H1 (cell line): ENCODE measurements at regions not wholly inside any gene's neighbourhood (a gene's known extent, or its start where the extent isn't known, plus 50 kb on each side); places are given as distances from the start of the nearest gene placed in this dataset.

ENCODE experiments used
- CTCF ChIA-PET: fragments of 300-600 bp; sonication (Branson Sonifier 250); formaldehyde crosslinking; loops from one replicate; lab custom pipeline; 2021; ENCODE audit not compliant: partially characterized antibody; lab: Charles Lee
- POLR2A ChIA-PET: fragments of 300-600 bp; sonication (Branson Sonifier 250); formaldehyde crosslinking; loops from one replicate; lab custom pipeline; 2021; ENCODE audit warnings: inconsistent platforms; ENCODE audit not compliant: partially characterized antibody; lab: Charles Lee
- DNase-seq, 2 experiments: peaks; one replicate each; pipeline versions ENCODE4 v3.0.0 to v3.0.0-alpha.2; 2010 to 2022; ENCODE audit warnings: low spot score in 2 of 2, low read depth in 1 of 2, mixed read lengths in 1 of 2
- FAIRE-seq: peaks from 2 replicates; lab custom pipeline; 2011; peaks lifted over from hg19 to GRCh38; lab: Jason Lieb, UNC
- H2AFZ ChIP-seq: 2 replicates; pipeline ENCODE4 v1.8.1; 2012; ENCODE audit warnings: low read length, inconsistent platforms
- H2AK5ac ChIP-seq: 2 replicates; pipeline ENCODE4 v1.6.1; 2013; ENCODE audit warnings: low read depth, low read length
- H2BK120ac ChIP-seq: replicated peaks from 2 replicates; pipeline ENCODE3; 2013; ENCODE audit warnings: low read depth, low read length, inconsistent platforms
- H2BK12ac ChIP-seq: 2 replicates; pipeline ENCODE4 v1.6.1; 2013; ENCODE audit warnings: low read depth, low read length
- H2BK15ac ChIP-seq: 2 replicates; pipeline ENCODE4 v1.6.1; 2013; ENCODE audit warnings: low read length
- H2BK20ac ChIP-seq: 2 replicates; pipeline ENCODE4 v1.6.1; 2013; ENCODE audit warnings: low read length
- H2BK5ac ChIP-seq: 2 replicates; pipeline ENCODE4 v1.6.1; 2013; ENCODE audit warnings: low read depth, low read length
- H3K14ac ChIP-seq: 2 replicates; pipeline ENCODE4 v1.6.1; 2013; ENCODE audit warnings: inconsistent platforms; ENCODE audit not compliant: insufficient read length
- H3K18ac ChIP-seq: 2 replicates; pipeline ENCODE4 v1.6.1; 2013; ENCODE audit warnings: low read length; ENCODE audit errors: extremely low read depth
- H3K23ac ChIP-seq: 2 replicates; pipeline ENCODE4 v1.6.1; 2013; ENCODE audit warnings: inconsistent platforms; ENCODE audit not compliant: insufficient read length
- H3K23me2 ChIP-seq: 2 replicates; pipeline ENCODE4 v1.6.1; 2013; ENCODE audit warnings: low read depth, low read length
- H3K27ac ChIP-seq: 2 replicates; pipeline ENCODE4 v1.6.1; 2011; ENCODE audit warnings: low read depth, low read length, inconsistent platforms
- H3K27me3 ChIP-seq, 4 experiments: replicated peaks in 1 of 4; 1 replicate in 1 of 4; 2 replicates in 3 of 4; pipeline versions ENCODE4 v1.6.1 to v1.8.1; 2011 to 2013; ENCODE audit warnings: low read length in 3 of 4, mild to moderate bottlenecking in 3 of 4, inconsistent platforms in 2 of 4, mixed read lengths in 2 of 4, moderate library complexity in 1 of 4; ENCODE audit not compliant: control insufficient read depth in 3 of 4, insufficient read depth in 3 of 4; ENCODE audit errors: extremely low read depth in 1 of 4
- H3K36me3 ChIP-seq, 4 experiments: 2 replicates each; pipeline versions ENCODE4 v1.6.1 to v1.8.1; 2011 to 2013; ENCODE audit warnings: mild to moderate bottlenecking in 4 of 4, low read length in 3 of 4, moderate library complexity in 2 of 4, control low read depth in 1 of 4, inconsistent platforms in 1 of 4; ENCODE audit not compliant: insufficient read depth in 4 of 4, control insufficient read depth in 2 of 4
- H3K4ac ChIP-seq: replicated peaks from 2 replicates; pipeline ENCODE3; 2013; ENCODE audit warnings: low read length, low read depth, mixed read lengths, inconsistent platforms; ENCODE audit not compliant: insufficient read length
- H3K4me1 ChIP-seq, 4 experiments: replicated peaks in 1 of 4; 1 replicate in 1 of 4; 2 replicates in 3 of 4; pipeline versions ENCODE4 v1.6.1 to v1.8.1; 2011 to 2013; ENCODE audit warnings: low read length in 3 of 4, inconsistent platforms in 2 of 4, mixed read lengths in 1 of 4; ENCODE audit not compliant: insufficient read depth in 4 of 4, control insufficient read depth in 3 of 4
- H3K4me2 ChIP-seq, 2 experiments: 2 replicates each; pipeline versions ENCODE4 v1.6.1 to v1.8.1; 2011 to 2013; ENCODE audit warnings: low read depth in 2 of 2, low read length in 2 of 2, control low read depth in 1 of 2, inconsistent platforms in 1 of 2, mild to moderate bottlenecking in 1 of 2; ENCODE audit not compliant: insufficient read depth in 1 of 2
- H3K4me3 ChIP-seq, 4 experiments: fragments of 200-600, 300-600 bp in 1 of 4; sonication (generic), shearing (Covaris generic), sonication (Bioruptor Twin) in 1 of 4; 2 replicates each; pipeline versions ENCODE4 v1.5.1 to v1.8.1; 2011 to 2016; ENCODE audit warnings: low read length in 4 of 4, low read depth in 3 of 4, control low read depth in 2 of 4, inconsistent platforms in 2 of 4, mild to moderate bottlenecking in 2 of 4, mixed read lengths in 1 of 4, moderate library complexity in 1 of 4; ENCODE audit not compliant: insufficient read depth in 2 of 4; ENCODE audit errors: extremely low read depth in 1 of 4
- H3K56ac ChIP-seq: replicated peaks from 2 replicates; pipeline ENCODE3; 2013; ENCODE audit warnings: low read depth, mild to moderate bottlenecking, mixed read lengths, low read length, inconsistent platforms; ENCODE audit not compliant: insufficient read length
- H3K79me1 ChIP-seq: 2 replicates; pipeline ENCODE4 v1.6.1; 2013; ENCODE audit warnings: low read depth, low read length, control low read depth
- H3K79me2 ChIP-seq, 2 experiments: 2 replicates each; pipeline versions ENCODE4 v1.6.1 to v1.8.1; 2012 to 2013; ENCODE audit warnings: low read length in 2 of 2, mild to moderate bottlenecking in 2 of 2, inconsistent platforms in 1 of 2; ENCODE audit not compliant: insufficient read depth in 2 of 2, control insufficient read depth in 1 of 2
- H3K9ac ChIP-seq, 4 experiments: replicated peaks in 1 of 4; 1 replicate in 1 of 4; 2 replicates in 3 of 4; pipeline versions ENCODE4 v1.6.1 to v1.8.1; 2011 to 2013; ENCODE audit warnings: low read depth in 3 of 4, low read length in 3 of 4, control low read depth in 2 of 4, mild to moderate bottlenecking in 2 of 4, moderate library complexity in 2 of 4, inconsistent platforms in 1 of 4; ENCODE audit errors: extremely low read depth in 1 of 4
- H3K9me3 ChIP-seq, 2 experiments: 2 replicates each; pipeline versions ENCODE4 v1.6.1 to v1.8.1; 2012 to 2013; ENCODE audit warnings: mild to moderate bottlenecking in 2 of 2, moderate library complexity in 2 of 2, control low read depth in 1 of 2, inconsistent platforms in 1 of 2, low read depth in 1 of 2, low read length in 1 of 2, mixed read lengths in 1 of 2; ENCODE audit not compliant: insufficient read depth in 2 of 2
- H4K20me1 ChIP-seq, 2 experiments: replicated peaks in 1 of 2; 2 replicates each; pipeline versions ENCODE3 to v1.8.1; 2011 to 2013; ENCODE audit warnings: inconsistent platforms in 2 of 2, low read length in 2 of 2, mild to moderate bottlenecking in 1 of 2; ENCODE audit not compliant: insufficient read depth in 2 of 2, control insufficient read depth in 1 of 2
- H4K5ac ChIP-seq: 2 replicates; pipeline ENCODE4 v1.6.1; 2013; ENCODE audit warnings: low read length, low read depth, mixed read lengths, inconsistent platforms; ENCODE audit not compliant: insufficient read length
- H4K8ac ChIP-seq: 2 replicates; pipeline ENCODE4 v1.8.0; 2013; ENCODE audit warnings: mild to moderate bottlenecking, moderate library complexity, low read length, inconsistent platforms; ENCODE audit not compliant: insufficient read depth; ENCODE audit errors: extremely low read depth
- H4K91ac ChIP-seq: replicated peaks from 2 replicates; pipeline ENCODE3; 2013; ENCODE audit warnings: low read length, mixed read lengths, inconsistent platforms; ENCODE audit not compliant: insufficient read length
- BCL11A ChIP-seq, 2 experiments: IDR thresholded peaks; one replicate each; pipeline ENCODE4 v1.6.1; 2011; ENCODE audit warnings: low read depth in 2 of 2, low read length in 2 of 2, mild to moderate bottlenecking in 2 of 2
- CEBPB ChIP-seq: IDR thresholded peaks from 2 replicates; pipeline ENCODE4 v1.6.1; 2012; ENCODE audit warnings: low read depth, low read length
- CHD2 ChIP-seq: IDR thresholded peaks from 2 replicates; pipeline ENCODE4 v1.6.1; 2012; ENCODE audit warnings: low read length, improper control_type of control experiment
- CTBP2 ChIP-seq: IDR thresholded peaks from 2 replicates; pipeline ENCODE4 v1.7.0; 2011; ENCODE audit warnings: borderline replicate concordance, mild to moderate bottlenecking, moderate library complexity, mixed read lengths, low read length; ENCODE audit not compliant: insufficient read depth, insufficient read length
- EGR1 ChIP-seq: IDR thresholded peaks from 2 replicates; pipeline ENCODE4 v1.6.1; 2011; ENCODE audit warnings: low read depth, low read length, borderline replicate concordance
- FOSL1 ChIP-seq: IDR thresholded peaks from 2 replicates; pipeline ENCODE4 v1.6.1; 2011; ENCODE audit warnings: mild to moderate bottlenecking, low read depth, low read length, moderate library complexity; ENCODE audit not compliant: insufficient read depth
- JUND ChIP-seq: IDR thresholded peaks from 2 replicates; pipeline ENCODE4 v1.6.1; 2011; ENCODE audit warnings: mild to moderate bottlenecking, improper control_type of control experiment, low read length
- KDM5A ChIP-seq: fragments of 200-600 bp; IDR thresholded peaks from 2 replicates; pipeline ENCODE4 v1.7.1; 2012; ENCODE audit warnings: mild to moderate bottlenecking, low read length, inconsistent platforms, mixed read lengths
- RNF2 ChIP-seq: fragments of 200-900, 300-1000 bp; sonication (generic); IDR thresholded peaks from 2 replicates; pipeline ENCODE4 v1.7.1; 2016; ENCODE audit warnings: borderline replicate concordance, low read depth, mild to moderate bottlenecking, antibody characterized with exemption, low read length; ENCODE audit not compliant: poor library complexity, severe bottlenecking; ENCODE audit errors: missing control alignments
- SP2 ChIP-seq: IDR thresholded peaks from 2 replicates; pipeline ENCODE4 v1.6.1; 2012; ENCODE audit warnings: mild to moderate bottlenecking, low read length, inconsistent platforms
- SP4 ChIP-seq: IDR thresholded peaks from 2 replicates; pipeline ENCODE4 v1.6.1; 2012; ENCODE audit warnings: low read length, inconsistent platforms
- TAF7 ChIP-seq: optimal IDR thresholded peaks from 2 replicates; pipeline ENCODE3; 2011; ENCODE audit warnings: low read depth, mild to moderate bottlenecking, inconsistent platforms, low read length, moderate library complexity, borderline replicate concordance
- TF ChIP-seq, protein P1 (sequence below): IDR thresholded peaks from 2 replicates; pipeline ENCODE4 v1.6.1; 2011; ENCODE audit warnings: low read length, improper control_type of control experiment
- TF ChIP-seq, protein P2 (sequence below): IDR thresholded peaks from 2 replicates; pipeline ENCODE4 v1.6.1; 2012; ENCODE audit warnings: inconsistent platforms
- TF ChIP-seq, protein P3 (sequence below): IDR thresholded peaks from 2 replicates; pipeline ENCODE4 v1.6.1; 2012; ENCODE audit warnings: inconsistent platforms

GRCh38 chr1:67966666-67967009, 83.8 kb downstream of the DIRAS3 start:
- H3K4me2 ChIP-seq = no peak overlapping the region
- no peak overlapping the region for H4K91ac ChIP-seq
- no peak overlapping the region for H3K4me3 ChIP-seq
- FAIRE-seq = no peak
- no peak overlapping the region for H4K8ac ChIP-seq
- H2AFZ ChIP-seq = no peak overlapping the region
- DNase-seq = no peak
- no peak overlapping the region for H2BK120ac ChIP-seq
- no peak overlapping the region for H3K27ac ChIP-seq
- no peak overlapping the region for H2BK5ac ChIP-seq
- no peak overlapping the region for H2BK20ac ChIP-seq
- no peaks in the 10 kb centered on the region for H4K20me1 ChIP-seq
- POLR2A ChIA-PET = no interaction called here
- H3K23me2 ChIP-seq = no peaks in the 10 kb centered on the region
- H3K9ac ChIP-seq = no peak overlapping the region
- H2BK15ac ChIP-seq = no peak overlapping the region
- H3K79me1 ChIP-seq = no peaks in the 10 kb centered on the region
- H3K56ac ChIP-seq = no peak overlapping the region
- H3K9me3 ChIP-seq = no peaks in the 10 kb centered on the region
- CTCF ChIA-PET = interaction anchor here (0.6 kb wide), 1 partner anchor 151 kb away, joined by 3 read pairs; no protein-coding TSS in a partner anchor
- H3K18ac ChIP-seq = no peak overlapping the region
- no peaks in the 10 kb centered on the region for H3K79me2 ChIP-seq
- H3K4me1 ChIP-seq = no peaks in the 10 kb centered on the region
- no peak overlapping the region for H4K5ac ChIP-seq
- no peaks in the 10 kb centered on the region for H3K36me3 ChIP-seq
- H3K4ac ChIP-seq = no peak overlapping the region
- H3K14ac ChIP-seq = no peak overlapping the region
- H2BK12ac ChIP-seq = no peak overlapping the region
- no peak overlapping the region for H2AK5ac ChIP-seq
- no peak overlapping the region for H3K23ac ChIP-seq
- H3K27me3 ChIP-seq = no peaks in the 10 kb centered on the region
- TF ChIP-seq CEBPB (no peak), JUND (no peak), RNF2 (no peak), TAF7 (no peak), EGR1 (no peak), SP2 (no peak), FOSL1 (no peak), CTBP2 (no peak), BCL11A (IDR thresholded peaks at IDR 0.05; ENCODE audit: low read depth in 2 of 2, low read length in 2 of 2) (no peak), CHD2 (no peak), SP4 (no peak), KDM5A (no peak)
- TF ChIP-seq, protein P1, sequence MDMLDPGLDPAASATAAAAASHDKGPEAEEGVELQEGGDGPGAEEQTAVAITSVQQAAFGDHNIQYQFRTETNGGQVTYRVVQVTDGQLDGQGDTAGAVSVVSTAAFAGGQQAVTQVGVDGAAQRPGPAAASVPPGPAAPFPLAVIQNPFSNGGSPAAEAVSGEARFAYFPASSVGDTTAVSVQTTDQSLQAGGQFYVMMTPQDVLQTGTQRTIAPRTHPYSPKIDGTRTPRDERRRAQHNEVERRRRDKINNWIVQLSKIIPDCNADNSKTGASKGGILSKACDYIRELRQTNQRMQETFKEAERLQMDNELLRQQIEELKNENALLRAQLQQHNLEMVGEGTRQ = no peak
- TF ChIP-seq, protein P2, sequence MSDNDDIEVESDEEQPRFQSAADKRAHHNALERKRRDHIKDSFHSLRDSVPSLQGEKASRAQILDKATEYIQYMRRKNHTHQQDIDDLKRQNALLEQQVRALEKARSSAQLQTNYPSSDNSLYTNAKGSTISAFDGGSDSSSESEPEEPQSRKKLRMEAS = no peak
- TF ChIP-seq, protein P3, sequence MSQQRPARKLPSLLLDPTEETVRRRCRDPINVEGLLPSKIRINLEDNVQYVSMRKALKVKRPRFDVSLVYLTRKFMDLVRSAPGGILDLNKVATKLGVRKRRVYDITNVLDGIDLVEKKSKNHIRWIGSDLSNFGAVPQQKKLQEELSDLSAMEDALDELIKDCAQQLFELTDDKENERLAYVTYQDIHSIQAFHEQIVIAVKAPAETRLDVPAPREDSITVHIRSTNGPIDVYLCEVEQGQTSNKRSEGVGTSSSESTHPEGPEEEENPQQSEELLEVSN = no peak
